SK-N-SH (cell line): ENCODE measurements at regions not wholly inside any gene's neighbourhood (a gene's known extent, or its start where the extent isn't known, plus 50 kb on each side); places are given as distances from the start of the nearest gene placed in this dataset.

Experiments
- CTCF ChIA-PET: fragments of 300-600, 350-600 bp; formaldehyde crosslinking; extraction: SDS; loops from one replicate; lab custom pipeline; 2021; lab: Yijun Ruan, JAX
- POLR2A ChIA-PET: fragments of 350-600 bp; sonication (Branson Sonifier 250); formaldehyde crosslinking; extraction: SDS; loops from one replicate; lab custom pipeline; 2020; ENCODE audit warnings: antibody characterized with exemption, inconsistent platforms; lab: Yijun Ruan, JAX
- DNase-seq: peaks from one replicate; pipeline ENCODE4 v3.0.0; 2012
- H2AFZ ChIP-seq: fragments of 200-600 bp; sonication (generic); 2 replicates; pipeline ENCODE4 v1.8.1; 2016; ENCODE audit warnings: antibody characterized with exemption, mild to moderate bottlenecking, low read depth
- H3F3A ChIP-seq: fragments of 200-600 bp; sonication (generic); replicated peaks from 2 replicates; pipeline ENCODE3; 2016; ENCODE audit warnings: antibody characterized with exemption, mild to moderate bottlenecking; ENCODE audit not compliant: insufficient read depth
- H3K27ac ChIP-seq, 2 experiments: fragments of 200-500 bp in 1 of 2; fragments of 200-600 bp in 1 of 2; sonication (Bioruptor generic) in 1 of 2; sonication (generic), shearing (Covaris generic) in 1 of 2; 2 replicates each; pipeline versions ENCODE4 v1.5.1 to v1.6.1; 2014 to 2016; ENCODE audit warnings: low read depth in 2 of 2, inconsistent platforms in 1 of 2, low read length in 1 of 2, mild to moderate bottlenecking in 1 of 2, mixed read lengths in 1 of 2
- H3K27me3 ChIP-seq: fragments of 200-600 bp; sonication (generic), shearing (Covaris generic); 2 replicates; pipeline ENCODE4 v1.6.1; 2016; ENCODE audit warnings: mixed run types; ENCODE audit not compliant: insufficient read depth
- H3K36me3 ChIP-seq, 2 experiments: fragments of 200-500 bp in 1 of 2; fragments of 200-600 bp in 1 of 2; sonication (Bioruptor generic) in 1 of 2; sonication (generic) in 1 of 2; replicated peaks in 1 of 2; 2 replicates each; pipeline versions ENCODE3 to v1.5.1; 2014 to 2016; ENCODE audit warnings: low read length in 1 of 2, mild to moderate bottlenecking in 1 of 2; ENCODE audit not compliant: insufficient read depth in 2 of 2, control insufficient read depth in 1 of 2
- H3K4me1 ChIP-seq, 2 experiments: fragments of 200-500 bp in 1 of 2; fragments of 200-600 bp in 1 of 2; sonication (Bioruptor generic) in 1 of 2; sonication (generic), shearing (Covaris generic) in 1 of 2; 2 replicates each; pipeline versions ENCODE4 v1.5.1 to v1.6.1; 2014 to 2016; ENCODE audit warnings: low read depth in 1 of 2, low read length in 1 of 2, mixed run types in 1 of 2; ENCODE audit not compliant: insufficient read depth in 2 of 2, control insufficient read depth in 1 of 2
- H3K4me2 ChIP-seq: fragments of 200-600 bp; sonication (generic), shearing (Covaris generic); 2 replicates; pipeline ENCODE4 v1.6.1; 2017; ENCODE audit warnings: mixed run types
- H3K4me3 ChIP-seq, 2 experiments: fragments of 200-500 bp in 1 of 2; fragments of 200-600 bp in 1 of 2; sonication (Bioruptor generic) in 1 of 2; sonication (generic), shearing (Covaris generic) in 1 of 2; 2 replicates each; pipeline versions ENCODE4 v1.5.1 to v1.8.1; 2014 to 2016; ENCODE audit warnings: low read depth in 2 of 2, inconsistent platforms in 1 of 2, low read length in 1 of 2, mild to moderate bottlenecking in 1 of 2, mixed read lengths in 1 of 2, moderate library complexity in 1 of 2
- H3K79me2 ChIP-seq: fragments of 200-600 bp; sonication (generic); 2 replicates; pipeline ENCODE4 v1.8.1; 2017; ENCODE audit warnings: mild to moderate bottlenecking; ENCODE audit not compliant: insufficient read depth
- H3K9ac ChIP-seq: fragments of 200-600 bp; sonication (generic); 2 replicates; pipeline ENCODE4 v1.6.1; 2017; ENCODE audit warnings: mixed run types
- H3K9me2 ChIP-seq: fragments of 200-600 bp; sonication (generic); 2 replicates; pipeline ENCODE4 v1.6.1; 2017; ENCODE audit warnings: mixed run types
- H3K9me3 ChIP-seq: fragments of 200-600 bp; sonication (generic); 2 replicates; pipeline ENCODE4 v1.6.1; 2017; ENCODE audit warnings: mixed run types, mild to moderate bottlenecking, moderate library complexity
- H4K20me1 ChIP-seq: fragments of 200-600 bp; sonication (generic); 2 replicates; pipeline ENCODE4 v1.6.1; 2017; ENCODE audit warnings: mild to moderate bottlenecking, mixed run types; ENCODE audit not compliant: insufficient read depth
- EP300 ChIP-seq, 2 experiments: IDR thresholded peaks; 2 replicates each; pipeline versions ENCODE4 v1.4.0 to v1.6.1; 2012; ENCODE audit warnings: borderline replicate concordance in 1 of 2, low read depth in 1 of 2, low read length in 1 of 2
- FOSL2 ChIP-seq: IDR thresholded peaks from 2 replicates; pipeline ENCODE4 v1.4.0; 2012; ENCODE audit warnings: low read depth, mild to moderate bottlenecking, moderate library complexity, borderline replicate concordance
- FOXJ3 ChIP-seq: sonication (generic); formaldehyde crosslinking; IDR thresholded peaks from 2 replicates; pipeline ENCODE4 v1.5.1; 2020; ENCODE audit warnings: mild to moderate bottlenecking, missing genetic modification reagents
- FOXM1 ChIP-seq: IDR thresholded peaks from 2 replicates; pipeline ENCODE4 v1.4.0; 2012; ENCODE audit warnings: low read depth, mild to moderate bottlenecking
- GABPA ChIP-seq: IDR thresholded peaks from 2 replicates; pipeline ENCODE4 v1.4.0; 2012; ENCODE audit warnings: low read depth, mild to moderate bottlenecking
- JUND ChIP-seq: IDR thresholded peaks from 2 replicates; pipeline ENCODE4 v1.4.0; 2012
- MEF2A ChIP-seq: IDR thresholded peaks from 2 replicates; pipeline ENCODE4 v1.4.0; 2012; ENCODE audit warnings: low read depth, borderline replicate concordance
- NFIC ChIP-seq: IDR thresholded peaks from 2 replicates; pipeline ENCODE4 v1.4.0; 2012; ENCODE audit warnings: borderline replicate concordance
- RCOR1 ChIP-seq: fragments of 150-350 bp; IDR thresholded peaks from 2 replicates; pipeline ENCODE4 v1.6.1; 2017; ENCODE audit warnings: antibody characterized with exemption, low read length
- RXRA ChIP-seq: IDR thresholded peaks from 2 replicates; pipeline ENCODE4 v1.4.0; 2012; ENCODE audit warnings: low read depth, mild to moderate bottlenecking, borderline replicate concordance
- SMC3 ChIP-seq: IDR thresholded peaks from 2 replicates; pipeline ENCODE4 v1.6.1; 2012; ENCODE audit warnings: low read depth, low read length, improper control_type of control experiment
- TAF1 ChIP-seq: IDR thresholded peaks from 2 replicates; pipeline ENCODE4 v1.6.1; 2012; ENCODE audit warnings: low read depth, mild to moderate bottlenecking, low read length, moderate library complexity, borderline replicate concordance
- WGBS: methylation state at CpG from one replicate; pipeline ENCODE4 v1.1.6; 2017; ENCODE audit warnings: low lambda C conversion rate; 5-methylcytosine and 5-hydroxymethylcytosine counted together
- TF ChIP-seq, protein P1 (sequence below): IDR thresholded peaks from 2 replicates; pipeline ENCODE4; 2012
- TF ChIP-seq, protein P2 (sequence below): IDR thresholded peaks from 2 replicates; pipeline ENCODE4 v1.4.0; 2012; ENCODE audit warnings: low read depth
- TF ChIP-seq, protein P3 (sequence below): IDR thresholded peaks from 2 replicates; pipeline ENCODE4 v1.6.1; 2012; ENCODE audit warnings: mild to moderate bottlenecking, low read depth, low read length, moderate library complexity
- TF ChIP-seq, protein P4 (sequence below): IDR thresholded peaks from 2 replicates; pipeline ENCODE4 v1.4.0; 2012; ENCODE audit warnings: low read depth, borderline replicate concordance
- TF ChIP-seq, protein P5 (sequence below): fragments of 150-350 bp; IDR thresholded peaks from 2 replicates; pipeline ENCODE4 v1.6.1; 2016; ENCODE audit warnings: mild to moderate bottlenecking, low read depth, low read length

DNA sequence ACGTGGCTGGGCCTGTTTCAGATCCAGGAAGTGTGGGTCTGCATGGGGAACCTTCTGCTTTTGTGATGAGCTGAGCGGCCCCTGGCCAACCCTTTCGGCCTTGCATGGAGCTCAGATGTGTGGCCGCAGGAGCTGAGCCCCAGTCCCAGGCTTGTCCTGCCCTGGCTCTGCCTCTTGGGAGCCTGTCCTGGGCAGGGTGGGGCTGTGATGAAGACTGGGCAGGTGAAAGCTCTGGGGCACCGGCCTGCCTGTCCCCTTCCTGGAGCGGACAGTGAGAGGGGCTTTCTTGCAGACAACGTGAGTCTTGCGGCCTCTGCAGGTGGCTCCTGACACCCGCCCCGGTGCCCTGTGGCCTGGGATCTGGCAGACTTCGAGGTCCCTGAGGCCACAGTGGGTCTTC, 1296.6 kb downstream of the BRD1 start (continued):
- TF ChIP-seq, protein P1, sequence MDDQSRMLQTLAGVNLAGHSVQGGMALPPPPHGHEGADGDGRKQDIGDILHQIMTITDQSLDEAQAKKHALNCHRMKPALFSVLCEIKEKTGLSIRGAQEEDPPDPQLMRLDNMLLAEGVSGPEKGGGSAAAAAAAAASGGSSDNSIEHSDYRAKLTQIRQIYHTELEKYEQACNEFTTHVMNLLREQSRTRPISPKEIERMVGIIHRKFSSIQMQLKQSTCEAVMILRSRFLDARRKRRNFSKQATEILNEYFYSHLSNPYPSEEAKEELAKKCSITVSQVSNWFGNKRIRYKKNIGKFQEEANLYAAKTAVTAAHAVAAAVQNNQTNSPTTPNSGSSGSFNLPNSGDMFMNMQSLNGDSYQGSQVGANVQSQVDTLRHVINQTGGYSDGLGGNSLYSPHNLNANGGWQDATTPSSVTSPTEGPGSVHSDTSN, result no peak
- TF ChIP-seq TAF1, result no peak
- TF ChIP-seq FOSL2, result no peak
- TF ChIP-seq RXRA, result no peak
- no peak for TF ChIP-seq EP300 (IDR thresholded peaks at IDR 0.05; ENCODE audit: borderline replicate concordance in 1 of 2, low read depth in 1 of 2, low read length in 1 of 2)

DNA sequence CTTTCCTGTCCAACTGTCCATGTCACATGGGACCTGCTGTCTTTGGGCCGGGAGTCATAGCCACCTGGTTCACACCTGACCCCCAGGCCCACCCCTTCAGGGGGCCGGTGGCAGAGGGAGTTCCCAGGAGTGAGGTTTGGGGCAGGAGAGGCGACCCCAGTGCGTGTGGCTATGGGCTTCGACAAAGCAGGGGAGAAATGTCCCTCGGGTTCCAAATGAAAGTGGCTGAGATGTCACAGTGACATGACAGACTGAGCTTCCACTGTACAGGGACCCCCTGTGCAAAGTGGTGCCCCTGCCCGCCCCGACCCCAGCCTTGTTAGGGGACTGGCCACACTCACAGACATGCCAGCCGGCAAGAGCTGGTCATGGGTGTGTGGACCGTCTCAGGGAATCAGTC, 1297.0 kb downstream of the BRD1 start:
- 0% methylated on average over 1 of the region's 10 CpGs for WGBS
- Histone ChIP-seq H2AFZ (no peak overlapping the region), H3K9ac (no peak overlapping the region), H3K27me3 (no peaks in the 10 kb centered on the region; the same call in 1 of the 2 replicates), H3K4me3 (no peak overlapping the region), H3K36me3 (no peaks in the 10 kb centered on the region), H3K4me1 (no peaks in the 10 kb centered on the region), H3F3A (no peaks in the 10 kb centered on the region), H3K4me2 (no peak overlapping the region), H3K27ac (no peak overlapping the region), H3K9me3 (no peaks in the 10 kb centered on the region), H3K79me2 (no peaks in the 10 kb centered on the region), H4K20me1 (no peaks in the 10 kb centered on the region), H3K9me2 (no peaks in the 10 kb centered on the region)
- no peak for DNase-seq
- ChIA-PET POLR2A (no interaction called here), CTCF (no interaction called here)
- TF ChIP-seq MEF2A (no peak), JUND (no peak), SMC3 (no peak), FOXJ3 (CRISPR knock-in tag) (no peak), GABPA (no peak), FOXM1 (no peak), NFIC (no peak), RCOR1 (no peak)
- TF ChIP-seq, protein P2, sequence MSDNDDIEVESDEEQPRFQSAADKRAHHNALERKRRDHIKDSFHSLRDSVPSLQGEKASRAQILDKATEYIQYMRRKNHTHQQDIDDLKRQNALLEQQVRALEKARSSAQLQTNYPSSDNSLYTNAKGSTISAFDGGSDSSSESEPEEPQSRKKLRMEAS, result no peak
- TF ChIP-seq, protein P3, sequence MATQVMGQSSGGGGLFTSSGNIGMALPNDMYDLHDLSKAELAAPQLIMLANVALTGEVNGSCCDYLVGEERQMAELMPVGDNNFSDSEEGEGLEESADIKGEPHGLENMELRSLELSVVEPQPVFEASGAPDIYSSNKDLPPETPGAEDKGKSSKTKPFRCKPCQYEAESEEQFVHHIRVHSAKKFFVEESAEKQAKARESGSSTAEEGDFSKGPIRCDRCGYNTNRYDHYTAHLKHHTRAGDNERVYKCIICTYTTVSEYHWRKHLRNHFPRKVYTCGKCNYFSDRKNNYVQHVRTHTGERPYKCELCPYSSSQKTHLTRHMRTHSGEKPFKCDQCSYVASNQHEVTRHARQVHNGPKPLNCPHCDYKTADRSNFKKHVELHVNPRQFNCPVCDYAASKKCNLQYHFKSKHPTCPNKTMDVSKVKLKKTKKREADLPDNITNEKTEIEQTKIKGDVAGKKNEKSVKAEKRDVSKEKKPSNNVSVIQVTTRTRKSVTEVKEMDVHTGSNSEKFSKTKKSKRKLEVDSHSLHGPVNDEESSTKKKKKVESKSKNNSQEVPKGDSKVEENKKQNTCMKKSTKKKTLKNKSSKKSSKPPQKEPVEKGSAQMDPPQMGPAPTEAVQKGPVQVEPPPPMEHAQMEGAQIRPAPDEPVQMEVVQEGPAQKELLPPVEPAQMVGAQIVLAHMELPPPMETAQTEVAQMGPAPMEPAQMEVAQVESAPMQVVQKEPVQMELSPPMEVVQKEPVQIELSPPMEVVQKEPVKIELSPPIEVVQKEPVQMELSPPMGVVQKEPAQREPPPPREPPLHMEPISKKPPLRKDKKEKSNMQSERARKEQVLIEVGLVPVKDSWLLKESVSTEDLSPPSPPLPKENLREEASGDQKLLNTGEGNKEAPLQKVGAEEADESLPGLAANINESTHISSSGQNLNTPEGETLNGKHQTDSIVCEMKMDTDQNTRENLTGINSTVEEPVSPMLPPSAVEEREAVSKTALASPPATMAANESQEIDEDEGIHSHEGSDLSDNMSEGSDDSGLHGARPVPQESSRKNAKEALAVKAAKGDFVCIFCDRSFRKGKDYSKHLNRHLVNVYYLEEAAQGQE, result no peak
- TF ChIP-seq, protein P4, sequence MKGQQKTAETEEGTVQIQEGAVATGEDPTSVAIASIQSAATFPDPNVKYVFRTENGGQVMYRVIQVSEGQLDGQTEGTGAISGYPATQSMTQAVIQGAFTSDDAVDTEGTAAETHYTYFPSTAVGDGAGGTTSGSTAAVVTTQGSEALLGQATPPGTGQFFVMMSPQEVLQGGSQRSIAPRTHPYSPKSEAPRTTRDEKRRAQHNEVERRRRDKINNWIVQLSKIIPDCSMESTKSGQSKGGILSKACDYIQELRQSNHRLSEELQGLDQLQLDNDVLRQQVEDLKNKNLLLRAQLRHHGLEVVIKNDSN, result no peak
- TF ChIP-seq, protein P1, result no peak
- TF ChIP-seq, protein P5, sequence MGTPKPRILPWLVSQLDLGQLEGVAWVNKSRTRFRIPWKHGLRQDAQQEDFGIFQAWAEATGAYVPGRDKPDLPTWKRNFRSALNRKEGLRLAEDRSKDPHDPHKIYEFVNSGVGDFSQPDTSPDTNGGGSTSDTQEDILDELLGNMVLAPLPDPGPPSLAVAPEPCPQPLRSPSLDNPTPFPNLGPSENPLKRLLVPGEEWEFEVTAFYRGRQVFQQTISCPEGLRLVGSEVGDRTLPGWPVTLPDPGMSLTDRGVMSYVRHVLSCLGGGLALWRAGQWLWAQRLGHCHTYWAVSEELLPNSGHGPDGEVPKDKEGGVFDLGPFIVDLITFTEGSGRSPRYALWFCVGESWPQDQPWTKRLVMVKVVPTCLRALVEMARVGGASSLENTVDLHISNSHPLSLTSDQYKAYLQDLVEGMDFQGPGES, result no peak
